Activated CD4-positive, alpha-beta T cell treated with anti-CD3 and anti-CD28 coated beads, Interleukin-2, amount 10 ng/mL, durations not matched to agents 24 days and 14 days (primary cell): ENCODE measurements at regions not wholly inside any gene's neighbourhood (a gene's known extent, or its start where the extent isn't known, plus 50 kb on each side); places are given as distances from the start of the nearest gene placed in this dataset.

Experiments
- DNase-seq: peaks from one replicate; pipeline ENCODE4 v3.0.0; 2022
- H3K27ac Mint-ChIP-seq: one replicate; pipeline ENCODE4 v1.8.0; 2022; ENCODE audit warnings: mild to moderate bottlenecking, mixed read lengths
- H3K27me3 Mint-ChIP-seq: one replicate; pipeline ENCODE4 v1.8.0; 2022; ENCODE audit warnings: mixed read lengths
- H3K36me3 Mint-ChIP-seq: one replicate; pipeline ENCODE4 v1.8.0; 2022; ENCODE audit warnings: low read depth, mild to moderate bottlenecking, mixed read lengths
- H3K4me1 Mint-ChIP-seq: one replicate; pipeline ENCODE4 v1.8.0; 2021; ENCODE audit warnings: mixed read lengths
- H3K4me3 Mint-ChIP-seq: one replicate; pipeline ENCODE4 v1.8.0; 2022; ENCODE audit warnings: mild to moderate bottlenecking, moderate library complexity, mixed read lengths
- H3K9me3 Mint-ChIP-seq: one replicate; pipeline ENCODE4 v1.8.0; 2021; ENCODE audit warnings: mixed read lengths
- intact Hi-C: fragments of 100-400 bp; cut with micrococcal nuclease; formaldehyde crosslinking; loops from one replicate; pipeline ENCODE4 v1.15.1; 2023

DNA sequence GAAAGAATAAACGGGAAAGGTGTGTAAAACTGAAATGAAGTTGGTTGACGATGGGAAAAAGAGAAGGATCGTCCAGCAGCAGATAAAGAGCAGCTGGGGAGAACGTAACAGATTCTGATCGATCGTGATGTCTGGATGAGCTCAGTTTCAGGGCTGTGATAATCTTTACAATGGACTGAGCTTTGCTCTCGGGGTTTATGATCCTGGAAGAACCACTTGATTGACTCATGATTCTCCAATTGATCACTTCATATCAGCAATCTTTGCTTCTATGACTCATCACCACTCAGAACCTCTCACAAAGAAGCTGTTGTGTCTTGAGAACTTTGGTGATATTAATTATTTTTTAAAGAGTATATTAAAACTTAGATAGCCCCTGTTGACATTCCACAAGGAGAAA, 690.7 kb downstream of the TUSC7 start:
- Mint-ChIP-seq H3K9me3 (no peaks in the 10 kb centered on the region), H3K4me3 (no peak overlapping the region), H3K27me3 (no peaks in the 10 kb centered on the region), H3K36me3 (no peaks in the 10 kb centered on the region), H3K4me1 (no peaks in the 10 kb centered on the region), H3K27ac (no peak overlapping the region)
- intact Hi-C loops: no loop called here
- no peak for DNase-seq

DNA sequence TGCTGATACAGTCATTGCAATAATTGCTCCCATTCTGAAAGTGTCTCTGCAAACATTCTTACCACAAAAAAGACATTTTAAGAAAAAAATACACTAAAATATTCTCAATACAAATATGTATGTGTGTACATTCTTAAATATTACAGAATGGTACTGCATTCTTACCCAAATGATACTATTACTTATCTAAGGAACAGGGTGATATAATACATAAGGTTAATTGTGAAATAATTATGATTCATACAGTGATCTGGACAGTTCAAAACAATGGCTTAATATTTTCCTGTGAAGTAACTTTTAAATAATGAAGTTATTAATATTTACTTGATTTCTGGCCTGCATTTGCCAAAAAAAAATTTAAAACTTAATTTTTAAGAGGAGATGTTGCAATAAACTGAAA, 694.6 kb downstream of the TUSC7 start:
- no peaks in the 10 kb centered on the region for H3K27me3 Mint-ChIP-seq
- H3K27ac Mint-ChIP-seq: no peak overlapping the region
- intact Hi-C loops: no loop called here

DNA sequence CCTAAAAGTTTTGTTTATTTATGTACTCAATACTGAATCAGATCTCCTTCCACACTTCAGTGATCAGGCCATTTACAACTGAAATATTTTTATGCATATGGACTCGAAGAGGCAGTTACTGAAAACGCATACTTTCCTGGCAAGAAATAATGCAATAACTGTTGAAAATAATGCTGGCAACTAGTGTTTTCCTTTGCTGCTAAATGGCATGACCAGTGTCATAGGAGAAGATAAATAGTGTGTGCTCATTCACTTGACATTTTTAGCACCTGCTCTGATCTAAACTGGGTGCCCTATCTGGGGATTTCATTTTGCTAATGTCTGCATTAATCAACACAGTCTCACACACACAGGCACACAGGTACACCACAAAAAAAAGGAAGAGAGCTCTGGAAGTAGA, 695.2 kb downstream of the TUSC7 start:
- Mint-ChIP-seq H3K27me3 (no peaks in the 10 kb centered on the region), H3K36me3 (no peaks in the 10 kb centered on the region), H3K9me3 (no peaks in the 10 kb centered on the region), H3K4me3 (no peak overlapping the region), H3K4me1 (no peaks in the 10 kb centered on the region), H3K27ac (no peak overlapping the region)
- no peak for DNase-seq
- intact Hi-C loops: no loop called here

More for the DNA sequence above, 694.6 kb downstream of the TUSC7 start:
- Mint-ChIP-seq H3K4me1 (no peaks in the 10 kb centered on the region), H3K36me3 (no peaks in the 10 kb centered on the region), H3K4me3 (no peak overlapping the region), H3K9me3 (no peaks in the 10 kb centered on the region)
- no peak for DNase-seq

DNA sequence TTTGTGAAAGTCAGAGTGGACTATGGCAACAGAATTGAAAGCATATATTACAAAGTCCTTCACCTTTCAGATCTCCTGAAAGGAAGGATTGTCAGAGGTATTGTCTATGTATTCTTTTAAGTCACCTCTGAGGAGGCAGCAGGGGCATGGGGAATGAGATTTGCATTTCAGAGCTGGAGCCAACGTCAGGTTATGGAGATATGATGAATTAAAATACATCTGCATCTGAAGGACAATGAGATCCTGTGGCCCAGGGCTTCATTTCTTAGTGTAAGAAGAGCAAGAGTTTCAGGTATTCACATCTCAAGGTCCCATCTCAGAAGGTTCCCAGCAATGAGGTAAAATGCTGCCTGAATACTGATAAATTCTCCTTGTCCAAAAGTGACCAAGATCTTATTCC, 695.8 kb downstream of the TUSC7 start:
- Mint-ChIP-seq H3K4me3 (no peak overlapping the region), H3K4me1 (no peaks in the 10 kb centered on the region), H3K9me3 (no peaks in the 10 kb centered on the region), H3K27ac (no peak overlapping the region), H3K27me3 (no peaks in the 10 kb centered on the region), H3K36me3 (no peaks in the 10 kb centered on the region)
- intact Hi-C loops: no loop called here
- no peak for DNase-seq

DNA sequence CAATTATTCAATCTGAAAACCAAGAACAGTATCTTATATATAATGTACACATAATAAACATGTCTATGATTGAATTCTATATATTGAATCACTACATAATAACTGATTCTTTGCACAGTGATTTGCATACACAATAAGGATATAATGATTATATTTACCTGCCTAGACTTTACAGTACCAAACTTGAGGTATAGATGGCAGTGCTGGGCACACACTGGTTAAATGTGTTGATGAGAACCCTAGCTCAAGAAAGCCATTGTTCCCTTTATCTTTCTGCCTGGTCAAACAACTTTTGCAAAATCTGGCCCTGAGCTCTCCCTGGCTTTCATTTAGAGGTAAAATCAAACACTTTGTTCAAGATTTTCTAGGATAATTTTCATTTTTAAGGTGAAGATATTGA, 697.7 kb downstream of the TUSC7 start:
- no peaks in the 10 kb centered on the region for H3K4me1 Mint-ChIP-seq

DNA sequence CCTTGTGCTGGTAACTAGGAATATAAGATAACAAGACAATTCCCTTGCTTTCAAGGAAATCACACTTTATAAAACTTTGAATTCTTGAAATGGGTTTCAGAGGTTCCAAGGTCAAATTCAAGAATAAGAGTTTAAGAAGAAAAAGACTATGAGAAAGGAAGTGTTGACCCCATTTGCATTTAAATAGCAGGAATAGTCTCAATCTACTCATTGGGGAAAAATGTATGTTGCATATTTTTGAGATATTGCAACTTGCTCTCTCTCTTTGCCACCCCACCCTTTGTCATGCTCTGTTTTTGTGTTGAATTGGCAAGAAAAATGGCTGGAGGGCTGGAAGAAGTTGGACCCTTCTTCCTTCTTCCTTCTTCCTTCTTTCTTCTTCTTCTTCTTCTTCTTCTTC, 699.2 kb downstream of the TUSC7 start:
- no peak overlapping the region for H3K4me3 Mint-ChIP-seq
- intact Hi-C loops: no loop called here
- H3K36me3 Mint-ChIP-seq: no peaks in the 10 kb centered on the region
- H3K27me3 Mint-ChIP-seq: no peaks in the 10 kb centered on the region
- DNase-seq: no peak
- no peaks in the 10 kb centered on the region for H3K4me1 Mint-ChIP-seq
- H3K9me3 Mint-ChIP-seq: no peaks in the 10 kb centered on the region
- no peak overlapping the region for H3K27ac Mint-ChIP-seq

More for the DNA sequence above, 697.7 kb downstream of the TUSC7 start:
- no peak for DNase-seq
- H3K4me3 Mint-ChIP-seq: no peak overlapping the region
- no peaks in the 10 kb centered on the region for H3K27me3 Mint-ChIP-seq
- no peaks in the 10 kb centered on the region for H3K36me3 Mint-ChIP-seq
- no peak overlapping the region for H3K27ac Mint-ChIP-seq
- intact Hi-C loops: no loop called here
- H3K9me3 Mint-ChIP-seq: no peaks in the 10 kb centered on the region

DNA sequence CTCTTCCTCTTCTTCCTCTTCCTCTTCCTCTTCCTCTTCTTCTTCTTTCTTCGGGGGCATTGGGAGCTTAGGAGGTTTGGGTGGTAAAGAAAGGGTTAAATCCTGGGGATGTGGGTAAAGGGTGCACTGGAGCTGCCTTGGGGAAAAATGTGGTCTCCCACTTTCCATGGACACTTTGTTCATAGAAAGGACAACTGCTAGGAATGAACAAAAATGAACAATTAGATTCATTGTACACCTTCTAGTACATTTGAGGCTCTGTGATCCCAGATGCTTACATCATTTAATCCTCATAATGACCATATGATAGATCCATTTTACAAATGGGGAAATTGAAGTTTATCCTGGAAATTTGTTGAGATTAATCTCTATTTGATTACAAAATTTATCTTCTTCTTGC, 699.7 kb downstream of the TUSC7 start:
- Mint-ChIP-seq H3K27ac (no peak overlapping the region), H3K4me1 (no peaks in the 10 kb centered on the region), H3K36me3 (no peaks in the 10 kb centered on the region), H3K4me3 (no peak overlapping the region), H3K27me3 (no peaks in the 10 kb centered on the region), H3K9me3 (no peaks in the 10 kb centered on the region)
- intact Hi-C loops: no loop called here
- no peak for DNase-seq

DNA sequence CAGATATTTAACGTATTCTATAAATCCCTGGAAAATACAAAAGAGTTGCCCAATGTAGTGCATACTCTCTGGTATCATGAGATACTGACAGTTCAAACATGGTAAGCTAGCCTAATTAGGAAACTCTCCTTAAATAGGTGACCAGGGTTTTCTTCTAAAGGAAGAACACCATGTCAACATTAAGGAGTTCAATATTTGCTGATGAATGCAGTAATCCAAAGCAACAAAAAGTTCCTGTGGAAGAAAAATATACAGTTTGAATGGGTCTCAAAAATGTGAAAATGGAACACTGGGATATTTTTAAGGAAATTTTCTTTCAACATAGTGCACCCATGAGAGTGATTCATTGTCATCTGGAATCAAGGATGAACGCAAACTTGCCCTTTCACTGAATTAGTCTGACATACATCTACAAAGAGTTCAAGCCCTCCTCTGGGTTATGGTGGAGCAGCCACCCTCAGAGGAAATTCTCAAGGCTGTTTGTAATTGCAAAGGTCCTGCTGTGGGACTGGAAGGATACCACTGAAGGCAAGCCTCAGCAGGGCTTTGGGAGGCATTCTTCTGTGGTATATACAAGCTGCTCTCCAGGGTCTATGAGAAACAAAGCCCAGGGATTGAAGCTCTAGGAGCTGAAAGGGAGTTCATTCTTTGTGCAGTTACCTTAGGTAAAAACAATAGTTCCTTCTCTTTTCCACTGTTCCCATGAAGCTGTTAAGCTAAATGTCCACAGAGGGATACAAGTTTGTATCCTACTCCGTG, 700.3 kb downstream of the TUSC7 start:
- Mint-ChIP-seq H3K36me3 (no peaks in the 10 kb centered on the region), H3K9me3 (peaks cover 4% of the 10 kb centered on the region), H3K27me3 (no peaks in the 10 kb centered on the region), H3K27ac (no peak overlapping the region), H3K4me1 (no peaks in the 10 kb centered on the region), H3K4me3 (no peak overlapping the region)
- DNase-seq: no peak
- intact Hi-C loops: no loop called here

DNA sequence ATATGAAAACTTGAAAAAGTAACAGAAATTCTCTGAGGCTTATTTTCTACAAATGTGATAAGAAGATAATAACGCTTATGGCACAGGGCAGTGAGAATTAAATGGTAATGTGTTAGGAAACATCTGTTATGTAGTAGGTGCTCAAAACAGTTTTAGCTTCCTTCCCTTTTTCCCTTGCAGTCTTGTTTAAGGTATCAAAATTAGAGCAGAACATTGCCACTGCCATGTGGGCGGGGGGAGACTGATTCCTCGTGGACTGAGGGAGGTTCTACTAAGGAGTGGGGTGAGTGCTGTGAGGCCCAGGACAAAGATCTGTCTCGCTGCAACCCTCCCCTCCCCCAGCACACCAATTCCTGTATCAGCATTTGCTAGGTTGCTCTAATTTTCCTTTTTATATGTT, 702.4 kb downstream of the TUSC7 start:
- no peak overlapping the region for H3K27ac Mint-ChIP-seq

DNA sequence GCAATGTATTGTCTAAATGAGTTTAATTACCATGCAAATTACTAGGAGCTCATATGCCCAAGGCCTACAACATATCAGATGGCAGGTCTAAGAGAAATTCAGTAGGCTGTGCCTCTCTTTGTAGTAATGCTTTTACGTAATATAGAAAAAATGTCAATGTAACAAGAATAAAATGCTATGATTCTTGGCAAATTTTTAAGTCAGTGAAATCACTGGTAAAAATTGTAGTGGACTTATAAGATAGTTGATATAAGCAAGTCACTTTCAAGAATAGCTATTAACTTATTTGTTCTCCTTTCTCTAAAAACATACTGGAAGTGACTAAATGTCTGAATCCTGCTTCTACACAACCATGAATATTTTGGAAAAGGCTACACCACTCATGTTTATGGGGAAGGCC, 707.8 kb downstream of the TUSC7 start:
- Mint-ChIP-seq H3K27ac (no peak overlapping the region), H3K4me1 (no peaks in the 10 kb centered on the region), H3K27me3 (no peaks in the 10 kb centered on the region), H3K9me3 (peaks cover 4% of the 10 kb centered on the region), H3K4me3 (no peak overlapping the region), H3K36me3 (no peaks in the 10 kb centered on the region)
- no peak for DNase-seq
- intact Hi-C loops: no loop called here

More for the DNA sequence above, 702.4 kb downstream of the TUSC7 start:
- no peaks in the 10 kb centered on the region for H3K36me3 Mint-ChIP-seq
- no peaks in the 10 kb centered on the region for H3K4me1 Mint-ChIP-seq
- DNase-seq: no peak
- H3K9me3 Mint-ChIP-seq: peaks cover 4% of the 10 kb centered on the region
- no peaks in the 10 kb centered on the region for H3K27me3 Mint-ChIP-seq
- intact Hi-C loops: no loop called here
- H3K4me3 Mint-ChIP-seq: no peak overlapping the region

DNA sequence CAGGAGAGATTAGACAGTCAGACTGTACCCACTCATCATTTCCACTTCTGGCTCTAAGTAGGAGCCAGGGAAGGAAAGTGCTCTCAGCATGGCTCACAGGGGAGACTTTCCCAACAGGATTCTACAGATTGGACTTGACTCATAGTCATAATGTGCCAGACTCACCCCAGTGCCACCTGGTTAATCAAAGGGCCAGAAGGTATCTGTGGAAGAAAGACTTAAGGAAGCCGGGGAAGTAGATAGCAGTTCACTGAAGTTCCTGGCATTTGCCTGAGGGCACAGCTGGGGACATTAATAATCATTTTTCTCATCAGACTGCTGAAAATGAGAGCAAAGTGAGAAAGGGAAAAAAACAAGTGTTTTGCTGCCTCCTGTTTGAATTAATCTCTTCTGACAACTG, 717.5 kb downstream of the TUSC7 start:
- Mint-ChIP-seq H3K27me3 (no peaks in the 10 kb centered on the region), H3K27ac (no peak overlapping the region), H3K36me3 (no peaks in the 10 kb centered on the region), H3K9me3 (no peaks in the 10 kb centered on the region), H3K4me3 (no peak overlapping the region), H3K4me1 (no peaks in the 10 kb centered on the region)
- no peak for DNase-seq
- intact Hi-C loops: no loop called here

DNA sequence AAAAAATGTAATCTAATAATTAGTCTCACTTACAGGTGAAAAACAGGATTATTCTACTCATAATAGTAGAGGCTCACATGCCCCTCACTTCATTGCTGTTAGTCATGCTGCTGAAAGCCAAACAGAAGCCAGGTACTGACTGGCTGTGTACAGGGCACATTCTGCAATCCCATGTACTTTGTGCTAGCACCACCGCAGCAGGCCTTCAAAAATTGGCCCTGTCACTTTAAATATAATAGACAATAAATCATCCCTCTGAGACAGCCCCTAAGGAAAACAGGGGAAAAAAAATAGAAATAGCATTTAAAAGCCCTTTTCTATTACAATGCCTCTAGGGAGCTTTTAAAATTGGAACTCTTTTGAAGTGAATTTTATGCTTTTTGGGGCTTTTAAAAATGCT, 723.8 kb downstream of the TUSC7 start:
- no peaks in the 10 kb centered on the region for H3K36me3 Mint-ChIP-seq
- intact Hi-C loops: no loop called here
- no peak for DNase-seq
- H3K9me3 Mint-ChIP-seq: no peaks in the 10 kb centered on the region
- no peak overlapping the region for H3K27ac Mint-ChIP-seq
- no peaks in the 10 kb centered on the region for H3K4me1 Mint-ChIP-seq
- H3K4me3 Mint-ChIP-seq: no peak overlapping the region
- H3K27me3 Mint-ChIP-seq: no peaks in the 10 kb centered on the region

DNA sequence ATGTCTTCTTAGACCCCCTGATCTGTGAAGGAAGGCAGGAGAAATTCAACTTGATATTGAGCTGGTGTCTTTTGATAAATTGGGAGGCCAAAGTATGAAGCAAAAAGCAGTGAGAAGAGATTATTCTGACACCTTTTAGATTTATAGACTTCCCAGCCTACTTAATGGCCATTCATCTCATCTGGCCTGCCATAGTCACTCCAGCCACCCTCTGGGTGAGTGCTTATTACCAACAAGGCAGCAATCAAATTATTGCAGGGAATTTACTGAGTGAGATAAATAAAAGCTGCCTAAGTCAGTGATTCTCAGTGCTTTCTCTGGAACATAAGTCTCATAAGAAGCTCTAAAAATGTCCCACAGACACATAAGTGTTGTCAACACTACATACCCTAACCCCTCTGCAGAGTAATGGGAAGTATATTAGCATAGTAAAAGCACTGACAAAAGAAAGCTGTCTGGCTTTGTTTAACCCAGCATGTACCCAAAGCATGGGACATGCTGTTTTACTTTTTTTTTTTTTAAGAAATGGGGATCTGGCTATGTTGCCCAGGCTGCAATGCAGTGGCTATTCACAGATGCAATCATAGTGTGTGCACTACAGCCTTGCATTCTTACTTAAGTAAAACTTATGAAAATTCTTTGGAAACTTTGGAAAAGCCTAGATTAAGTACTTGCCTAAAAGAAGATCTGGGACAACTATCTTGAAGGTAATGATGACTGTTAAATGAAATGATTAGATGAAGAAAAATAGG, 725.3 kb downstream of the TUSC7 start:
- Mint-ChIP-seq H3K36me3 (no peaks in the 10 kb centered on the region), H3K27ac (no peak overlapping the region), H3K27me3 (no peaks in the 10 kb centered on the region), H3K4me3 (no peak overlapping the region), H3K9me3 (no peaks in the 10 kb centered on the region), H3K4me1 (no peaks in the 10 kb centered on the region)
- DNase-seq: no peak
- intact Hi-C loops: no loop called here

DNA sequence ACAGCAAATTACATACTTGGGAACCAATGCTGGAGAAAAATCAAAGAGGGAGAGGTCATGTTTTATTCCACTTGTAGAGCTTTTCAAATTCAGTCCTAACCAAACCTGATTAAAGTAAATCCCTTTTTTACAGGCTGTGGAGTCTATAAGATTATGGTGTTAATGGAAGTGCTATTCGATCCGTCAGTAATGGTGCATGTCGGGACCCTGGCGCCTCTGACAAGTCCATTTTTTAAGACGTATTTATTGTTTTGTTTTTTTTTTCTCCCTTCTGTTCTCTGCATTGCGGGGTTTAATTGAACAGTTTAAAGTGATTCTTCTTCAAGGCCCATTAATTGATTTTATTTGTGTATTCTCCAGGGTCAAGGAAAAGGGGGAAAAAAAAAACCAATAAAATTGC, 725.9 kb downstream of the TUSC7 start:
- Mint-ChIP-seq H3K36me3 (no peaks in the 10 kb centered on the region), H3K4me1 (no peaks in the 10 kb centered on the region), H3K9me3 (no peaks in the 10 kb centered on the region), H3K27me3 (no peaks in the 10 kb centered on the region), H3K4me3 (no peak overlapping the region), H3K27ac (no peak overlapping the region)
- no peak for DNase-seq
- intact Hi-C loops: no loop called here

DNA sequence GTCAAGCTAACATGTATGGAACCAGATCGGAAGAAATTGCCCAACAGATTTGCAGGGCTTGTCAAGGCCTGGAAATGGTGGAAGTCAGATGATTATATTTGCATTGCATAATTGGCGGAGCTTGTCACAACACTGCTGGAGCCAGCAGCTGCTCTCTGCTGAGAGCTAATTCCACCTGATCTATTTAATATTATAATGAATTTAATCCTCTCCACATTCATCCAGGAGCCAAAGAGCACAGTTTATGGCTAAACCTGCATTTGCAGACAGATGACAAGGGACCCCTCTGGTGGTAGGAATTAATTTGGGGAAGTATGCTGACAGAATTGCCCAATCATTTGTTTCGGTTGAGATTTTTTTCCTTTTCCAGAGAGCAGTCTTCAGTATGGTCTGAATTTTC, 730.2 kb downstream of the TUSC7 start:
- intact Hi-C loops: no loop called here
- no peak for DNase-seq
- H3K9me3 Mint-ChIP-seq: no peaks in the 10 kb centered on the region
- H3K27me3 Mint-ChIP-seq: no peaks in the 10 kb centered on the region
- H3K27ac Mint-ChIP-seq: no peak overlapping the region
- no peaks in the 10 kb centered on the region for H3K4me1 Mint-ChIP-seq
- H3K4me3 Mint-ChIP-seq: no peak overlapping the region
- H3K36me3 Mint-ChIP-seq: no peaks in the 10 kb centered on the region
